Upper lobe of left lung (tissue), 6 donors: ENCODE measurements at regions not wholly inside any gene's neighbourhood (a gene's known extent, or its start where the extent isn't known, plus 50 kb on each side); places are given as distances from the start of the nearest gene placed in this dataset.
"Not testable (repeated sequence)": the region's sequence is repeated elsewhere in the genome, so short reads cannot be mapped to it uniquely, and the experiment has no call there.

Source experiments
- ATAC-seq, 2 donors: fragments of 200-7000 bp; cut with Tn5 transposase; one replicate each; pipeline ENCODE4 v1.9.1; 2022; ENCODE audit warnings: mild to moderate bottlenecking in 2 of 2, moderate library complexity in 2 of 2; ENCODE audit not compliant: low FRiP score in 2 of 2
- DNase-seq, 2 donors: peaks; one replicate each; pipeline ENCODE4 v3.0.0-alpha.2; 2019 to 2020
- H3K27ac ChIP-seq, 4 donors: fragments of 200-600 bp; sonication (generic); one replicate each; pipeline ENCODE4 v1.5.1; 2016 to 2019
- H3K27me3 ChIP-seq, 4 donors: fragments of 200-600 bp; sonication (generic); one replicate each; pipeline ENCODE4 v1.5.1; 2017 to 2019
- H3K36me3 ChIP-seq, 4 donors: fragments of 200-600 bp; sonication (generic); one replicate each; pipeline ENCODE4 v1.5.1; 2016 to 2019
- H3K4me1 ChIP-seq, 4 donors: fragments of 200-600 bp; sonication (generic); one replicate each; pipeline ENCODE4 v1.5.1; 2018 to 2019
- H3K4me3 ChIP-seq, 4 donors: fragments of 200-600 bp; sonication (generic); one replicate each; pipeline ENCODE4 v1.5.1; 2017 to 2019; ENCODE audit warnings: mild to moderate bottlenecking in 2 of 4, moderate library complexity in 1 of 4
- H3K9me3 ChIP-seq, 4 donors: fragments of 200-600 bp; sonication (generic); one replicate each; pipeline ENCODE4 v1.5.1; 2018 to 2019
- CTCF ChIP-seq, 6 experiments: fragments of 450-650 bp in 4 of 6; fragments of 200-600 bp in 2 of 6; sonication (generic) in 2 of 6; IDR thresholded peaks; one replicate each; pipeline ENCODE4 v1.5.1; 2016 to 2019; ENCODE audit warnings: antibody characterized with exemption in 6 of 6
- EP300 ChIP-seq, 4 donors: sonication (generic); formaldehyde crosslinking; IDR thresholded peaks; one replicate each; pipeline ENCODE4 v1.5.1; 2017; ENCODE audit warnings: antibody characterized with exemption in 4 of 4, control low read depth in 2 of 4
- POLR2A ChIP-seq, 4 donors: fragments of 450-650 bp; IDR thresholded peaks; one replicate each; pipeline ENCODE4 v1.5.1; 2016 to 2017; ENCODE audit warnings: antibody characterized with exemption in 4 of 4, mild to moderate bottlenecking in 2 of 4
- POLR2AphosphoS5 ChIP-seq, 2 donors: sonication (generic); formaldehyde crosslinking; IDR thresholded peaks; one replicate each; pipeline ENCODE4 v1.5.1; 2017; ENCODE audit warnings: antibody characterized with exemption in 2 of 2
- WGBS, 2 donors: methylation state at CpG; one replicate each; pipeline ENCODE4 v1.1.5; 2017 to 2018; 5-methylcytosine and 5-hydroxymethylcytosine counted together
- donor health status: DM: no; HTN: no; CAD: no; lungs with moderate emphysema.
- donor health status: DM: no; HTN: yes; CAD: no; lungs with severe emphysema.

- H3K27ac ChIP-seq: no peak overlapping the region
- DNase-seq: no peak
- H3K36me3 ChIP-seq: no peaks in the 10 kb centered on the region
- no peak overlapping the region for H3K4me3 ChIP-seq
- TF ChIP-seq POLR2A (IDR thresholded peaks at IDR 0.05) (no peak), CTCF (IDR thresholded peaks at IDR 0.05) (no peak), POLR2AphosphoS5 (IDR thresholded peaks at IDR 0.05) (no peak), EP300 (IDR thresholded peaks at IDR 0.05) (no peak)
- WGBS, 2 donors: 93 to 94% methylated on average over 1 of the region's 1 CpG
- H3K4me1 ChIP-seq: no peaks in the 10 kb centered on the region
- no peak for ATAC-seq
- H3K9me3 ChIP-seq: no peaks in the 10 kb centered on the region
- H3K27me3 ChIP-seq: no peaks in the 10 kb centered on the region
These were observed 715.5 kb upstream of the LRRTM4 start for GRCh38 chr2:78237704-78238103.

DNA sequence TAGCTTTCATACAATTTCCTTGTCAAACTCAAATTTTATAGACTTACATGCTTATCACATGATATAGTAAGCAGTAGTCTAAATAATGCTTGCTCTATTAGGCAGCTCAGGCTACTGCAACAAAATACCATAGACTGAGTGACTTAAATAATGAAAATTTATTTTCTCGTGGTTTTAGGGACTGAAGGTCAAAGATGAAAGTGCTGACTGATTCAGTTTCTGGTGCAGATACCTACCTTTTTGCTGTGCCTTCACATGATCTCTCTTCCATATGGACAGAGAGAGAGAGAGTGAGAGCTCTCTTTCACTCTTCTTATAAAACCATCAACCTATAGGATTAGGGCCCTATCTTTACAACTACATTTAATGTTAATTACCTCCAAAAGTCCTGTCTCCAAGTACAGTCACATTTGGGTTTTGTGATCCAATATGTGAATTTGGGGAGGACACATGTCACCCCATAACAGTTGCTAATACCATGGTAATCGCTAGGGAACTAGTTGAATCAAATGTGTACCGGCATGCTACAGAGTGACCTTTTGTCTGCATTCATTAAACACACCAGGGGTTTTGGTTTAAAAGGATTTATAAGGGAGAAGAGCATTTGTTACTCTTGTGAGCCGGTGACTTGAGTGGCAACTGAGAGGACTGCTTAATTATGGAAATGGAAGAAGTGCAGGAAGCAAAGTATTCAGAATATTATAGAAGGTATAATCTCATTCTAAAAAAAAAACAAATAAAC is 723.4 kb upstream of the LRRTM4 start:
- Histone ChIP-seq H3K4me3 (no peak overlapping the region), H3K27me3 (no peaks in the 10 kb centered on the region), H3K9me3 (peaks cover 0 to 7% (median 0%) of the 10 kb centered on the region in 4 donors), H3K4me1 (no peaks in the 10 kb centered on the region), H3K36me3 (no peaks in the 10 kb centered on the region), H3K27ac (no peak overlapping the region)
- WGBS, 2 donors: 56 to 60% methylated on average over 4 of the region's 4 CpGs
- DNase-seq (no peak), ATAC-seq (no peak)
- TF ChIP-seq CTCF (IDR thresholded peaks at IDR 0.05) (no peak), POLR2A (IDR thresholded peaks at IDR 0.05) (no peak), EP300 (IDR thresholded peaks at IDR 0.05) (no peak), POLR2AphosphoS5 (IDR thresholded peaks at IDR 0.05) (no peak)

DNA sequence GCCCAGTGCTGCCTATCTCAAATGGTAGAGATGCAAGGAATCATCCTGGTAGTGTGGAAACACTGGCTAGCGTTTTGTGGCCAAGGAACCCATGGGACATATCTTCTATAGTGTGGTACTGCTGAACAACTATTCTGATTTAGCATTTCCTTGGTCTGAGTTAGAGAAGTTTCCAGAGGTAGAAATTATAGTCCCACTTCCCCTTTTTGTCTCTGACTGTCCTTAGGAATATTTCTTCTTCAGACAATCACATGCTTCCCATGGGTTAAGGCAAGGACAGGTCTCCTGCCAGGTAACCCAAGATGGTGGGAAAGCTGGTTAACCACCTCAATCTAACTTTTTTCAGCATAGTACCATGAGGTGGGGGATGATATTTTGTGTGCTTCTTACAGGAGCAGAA is 729.5 kb upstream of the LRRTM4 start:
- peaks cover 0 to 3% (median 0%) of the 10 kb centered on the region in 4 donors for H3K9me3 ChIP-seq
- 62 to 67% methylated on average over 1 of the region's 1 CpG for WGBS, 2 donors
- no peak for TF ChIP-seq POLR2AphosphoS5 (IDR thresholded peaks at IDR 0.05)
- TF ChIP-seq POLR2A (IDR thresholded peaks at IDR 0.05): no peak
- TF ChIP-seq EP300 (IDR thresholded peaks at IDR 0.05): no peak
- TF ChIP-seq CTCF (IDR thresholded peaks at IDR 0.05): no peak
- no peak for ATAC-seq
- no peaks in the 10 kb centered on the region for H3K4me1 ChIP-seq
- no peaks in the 10 kb centered on the region for H3K36me3 ChIP-seq
- no peak for DNase-seq
- no peak overlapping the region for H3K4me3 ChIP-seq
- H3K27me3 ChIP-seq: no peaks in the 10 kb centered on the region
- H3K27ac ChIP-seq: no peak overlapping the region

- H3K4me1 ChIP-seq: no peaks in the 10 kb centered on the region
- 50 to 63% methylated on average over 2 of the region's 2 CpGs for WGBS, 2 donors
- no peak for DNase-seq
- TF ChIP-seq POLR2AphosphoS5 (IDR thresholded peaks at IDR 0.05): no peak
- H3K9me3 ChIP-seq: no peaks in the 10 kb centered on the region
- no peaks in the 10 kb centered on the region for H3K36me3 ChIP-seq
- H3K4me3 ChIP-seq: no peak overlapping the region
- ATAC-seq: no peak
- H3K27ac ChIP-seq: no peak overlapping the region
- H3K27me3 ChIP-seq: no peaks in the 10 kb centered on the region
These were observed 738.7 kb upstream of the LRRTM4 start for GRCh38 chr2:78260861-78261260.

DNA sequence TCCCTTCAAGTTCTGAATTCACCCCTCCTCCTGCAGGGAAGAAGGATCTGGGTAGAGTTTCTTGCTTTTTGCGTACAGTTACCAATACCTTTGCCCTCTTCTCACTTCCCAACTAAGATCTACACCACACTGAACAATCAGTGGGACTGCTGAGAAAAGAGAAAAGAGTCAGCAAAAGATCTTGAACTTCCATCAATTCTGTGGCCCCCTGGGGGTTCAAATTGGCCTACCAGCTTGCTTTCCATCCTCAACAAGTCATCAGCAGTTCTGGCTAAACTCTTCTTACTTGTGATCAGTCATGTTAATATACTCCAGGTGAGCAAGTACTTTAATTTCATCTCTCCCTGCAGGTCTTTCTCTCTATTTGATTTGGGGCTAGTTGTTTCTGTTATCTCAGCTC is 739.3 kb upstream of the LRRTM4 start:
- no peak overlapping the region for H3K4me3 ChIP-seq
- TF ChIP-seq CTCF (IDR thresholded peaks at IDR 0.05) (no peak), POLR2A (IDR thresholded peaks at IDR 0.05) (no peak), EP300 (IDR thresholded peaks at IDR 0.05) (no peak), POLR2AphosphoS5 (IDR thresholded peaks at IDR 0.05) (no peak)
- H3K4me1 ChIP-seq: no peaks in the 10 kb centered on the region
- H3K36me3 ChIP-seq: no peaks in the 10 kb centered on the region
- H3K9me3 ChIP-seq: no peaks in the 10 kb centered on the region
- no peak for ATAC-seq
- no peak for DNase-seq
- no peak overlapping the region for H3K27ac ChIP-seq
- H3K27me3 ChIP-seq: no peaks in the 10 kb centered on the region
- WGBS, 2 donors: 77 to 82% methylated on average over 1 of the region's 1 CpG

DNA sequence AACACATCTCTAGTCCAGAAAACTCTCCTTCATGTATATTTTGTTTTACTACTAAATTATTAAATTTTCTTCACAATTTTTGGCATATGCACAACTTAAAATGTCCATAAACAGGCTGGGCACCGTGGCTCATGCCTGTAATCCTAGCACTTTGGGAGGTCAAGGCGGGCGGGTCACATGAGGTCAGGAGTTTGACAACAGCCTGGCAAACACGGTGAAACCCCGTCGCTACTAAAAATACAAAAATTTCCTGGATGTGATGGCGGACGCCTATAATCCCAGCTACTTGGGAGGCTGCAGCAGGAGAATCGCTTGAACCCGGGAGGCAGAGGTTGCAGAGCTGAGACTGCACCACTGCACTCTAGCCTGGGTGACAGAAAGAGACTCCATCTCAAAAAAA is 739.9 kb upstream of the LRRTM4 start:
- not testable (repeated sequence) for H3K9me3 ChIP-seq, ATAC-seq, H3K27ac ChIP-seq, H3K36me3 ChIP-seq, DNase-seq, H3K4me1 ChIP-seq, H3K27me3 ChIP-seq, H3K4me3 ChIP-seq
- WGBS, 2 donors: 61 to 73% methylated on average over 10 of the region's 10 CpGs
